ENCODE measurements at regions not wholly inside any gene's neighbourhood (a gene's known extent, or its start where the extent isn't known, plus 50 kb on each side); places are given as distances from the start of the nearest gene placed in this dataset.

DNA sequence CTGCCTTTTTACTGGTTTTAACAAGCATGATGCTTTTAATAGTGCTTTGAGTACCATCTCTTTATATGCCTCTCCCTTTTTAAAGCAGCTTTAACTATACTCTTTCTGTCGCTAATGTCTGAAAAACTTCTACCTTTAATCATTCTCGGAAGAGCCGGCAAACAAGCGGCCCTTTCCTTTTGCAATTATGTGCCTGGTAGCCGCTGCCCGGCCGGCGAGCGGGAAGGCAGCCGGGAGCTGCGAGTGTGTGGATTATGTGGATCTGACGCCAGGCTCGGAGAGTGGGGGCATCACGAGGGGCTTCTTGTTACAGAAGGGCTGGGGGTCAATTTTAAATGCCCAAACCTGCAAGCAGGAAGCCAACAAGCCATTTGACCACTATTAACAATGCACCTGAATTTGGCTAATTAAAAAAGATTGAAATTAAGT is 120.9 kb downstream of the BUB3 start:
- TF ChIP-seq CTCF (IDR thresholded peaks at IDR 0.05; ENCODE audit: borderline replicate concordance, extremely low read depth, low read length, poor library complexity, severe bottlenecking) (no peak), EZH2 (IDR thresholded peaks at IDR 0.05; ENCODE audit: borderline replicate concordance, low read depth, low read length, severe bottlenecking) (no peak)

Measured in DND-41 (cell line).